HCT116 (cell line): ENCODE measurements at regions not wholly inside any gene's neighbourhood (a gene's known extent, or its start where the extent isn't known, plus 50 kb on each side); places are given as distances from the start of the nearest gene placed in this dataset.

ENCODE experiments used
- ATAC-seq: fragments of 200-7000 bp; cut with Tn5 transposase; 2 replicates; pipeline ENCODE4 v1.9.1; 2020; ENCODE audit warnings: mild to moderate bottlenecking, moderate library complexity
- BruUV-seq: library from RNA; stranded (reverse); fragments of 400-500 nt; replicated peaks from 2 replicates; lab custom pipeline; 2021; lab: Mats Ljungman, UMichigan
- CTCF ChIA-PET: fragments of 300-600 bp; sonication (Branson Sonifier 250); formaldehyde crosslinking; loops from one replicate; lab custom pipeline; 2021; ENCODE audit warnings: antibody characterized with exemption; lab: Charles Lee
- POLR2A ChIA-PET: fragments of 300-600, 350-600 bp; sonication (Branson Sonifier 250); formaldehyde crosslinking; loops from one replicate; lab custom pipeline; 2021; ENCODE audit warnings: antibody characterized with exemption; lab: Charles Lee
- RAD21 ChIA-PET, 2 experiments: fragments of 300-600 bp; sonication (Branson Sonifier 250); formaldehyde crosslinking; loops; one replicate each; lab custom pipeline; 2023; ENCODE audit warnings: low total read pairs in 2 of 2; ENCODE audit not compliant: uncharacterized antibody in 2 of 2, unreplicated experiment in 2 of 2, low non-redundant PET in 1 of 2; lab: Charles Lee
- DNase-seq: peaks from one replicate; pipeline ENCODE4 v3.0.0-alpha.2; 2010; ENCODE audit warnings: low read depth, low spot score
- H2AFZ ChIP-seq: fragments of 200-600 bp; shearing (Covaris generic), sonication (generic); 2 replicates; pipeline ENCODE4 v1.6.1; 2017; ENCODE audit warnings: low read depth, mixed run types, mixed read lengths, antibody characterized with exemption, low read length; ENCODE audit not compliant: poor library complexity, severe bottlenecking
- H3K27ac ChIP-seq: 2 replicates; pipeline ENCODE4 v1.5.1; 2012; ENCODE audit warnings: low read depth, low read length
- H3K27me3 ChIP-seq: fragments of 200-600 bp; sonication (generic); 2 replicates; pipeline ENCODE4 v1.6.1; 2016; ENCODE audit warnings: mixed run types, low read length, mixed read lengths; ENCODE audit not compliant: insufficient read depth
- H3K36me3 ChIP-seq, 2 experiments: fragments of 200-500 bp in 1 of 2; fragments of 200-600 bp in 1 of 2; sonication (Bioruptor generic) in 1 of 2; sonication (generic) in 1 of 2; 2 replicates each; pipeline versions ENCODE4 v1.5.1 to v1.6.1; 2014 to 2016; ENCODE audit warnings: low read length in 2 of 2, inconsistent platforms in 1 of 2, mixed read lengths in 1 of 2, mixed run types in 1 of 2; ENCODE audit not compliant: insufficient read depth in 2 of 2, control insufficient read depth in 1 of 2
- H3K4me1 ChIP-seq, 2 experiments: fragments of 200-600 bp in 1 of 2; sonication (generic) in 1 of 2; 2 replicates each; pipeline versions ENCODE4 v1.5.1 to v1.6.1; 2012 to 2017; ENCODE audit warnings: low read length in 2 of 2, inconsistent platforms in 1 of 2, mild to moderate bottlenecking in 1 of 2, mixed read lengths in 1 of 2, mixed run types in 1 of 2, moderate library complexity in 1 of 2; ENCODE audit not compliant: insufficient read depth in 2 of 2, control insufficient read depth in 1 of 2
- H3K4me2 ChIP-seq: fragments of 200-600 bp; sonication (generic); 2 replicates; pipeline ENCODE4 v1.6.1; 2017; ENCODE audit warnings: mixed run types, low read length, mixed read lengths
- H3K4me3 ChIP-seq, 2 experiments: fragments of 200-600 bp in 1 of 2; sonication (generic) in 1 of 2; replicated peaks in 1 of 2; 2 replicates each; pipeline ENCODE4 v1.5.1; 2011 to 2016; ENCODE audit warnings: low read length in 2 of 2, control low read depth in 1 of 2, low read depth in 1 of 2, mild to moderate bottlenecking in 1 of 2, mixed read lengths in 1 of 2, mixed run types in 1 of 2
- H3K79me2 ChIP-seq: fragments of 200-600 bp; sonication (generic); 2 replicates; pipeline ENCODE4 v1.6.1; 2017; ENCODE audit warnings: mild to moderate bottlenecking, mixed run types, low read length, moderate library complexity, mixed read lengths; ENCODE audit not compliant: insufficient read depth
- H3K9ac ChIP-seq: fragments of 200-600 bp; sonication (generic); 2 replicates; pipeline ENCODE4 v1.6.1; 2016; ENCODE audit warnings: low read length, mixed read lengths
- H3K9me2 ChIP-seq: fragments of 200-600 bp; sonication (generic), shearing (Covaris generic); 2 replicates; pipeline ENCODE4 v1.6.1; 2017; ENCODE audit warnings: mixed run types, mild to moderate bottlenecking, moderate library complexity; ENCODE audit not compliant: insufficient read depth
- H3K9me3 ChIP-seq, 2 experiments: fragments of 200-500 bp in 1 of 2; fragments of 200-600 bp in 1 of 2; sonication (Bioruptor generic) in 1 of 2; sonication (generic) in 1 of 2; 2 replicates each; pipeline ENCODE4 v1.6.1; 2014 to 2017; ENCODE audit warnings: low read length in 2 of 2, mixed read lengths in 2 of 2, inconsistent platforms in 1 of 2, low read depth in 1 of 2, mild to moderate bottlenecking in 1 of 2, mixed run types in 1 of 2, moderate library complexity in 1 of 2; ENCODE audit not compliant: control insufficient read depth in 1 of 2, insufficient read depth in 1 of 2
- H4K20me1 ChIP-seq: fragments of 200-600 bp; sonication (generic), shearing (Covaris generic); 2 replicates; pipeline ENCODE4 v1.6.1; 2017; ENCODE audit warnings: mixed run types, mild to moderate bottlenecking, moderate library complexity; ENCODE audit not compliant: insufficient read depth
- EGR1 ChIP-seq: IDR thresholded peaks from 2 replicates; pipeline ENCODE4 v1.6.1; 2012; ENCODE audit warnings: low read depth
- EZH2 ChIP-seq: fragments of 200-600 bp; sonication (generic); IDR thresholded peaks from 2 replicates; pipeline ENCODE4 v1.6.1; 2017; ENCODE audit warnings: antibody characterized with exemption, mixed run types
- EZH2phosphoT487 ChIP-seq: fragments of 200-600 bp; IDR thresholded peaks from 2 replicates; pipeline ENCODE4 v1.6.1; 2018; ENCODE audit warnings: antibody characterized with exemption, borderline replicate concordance
- FOSL1 ChIP-seq: IDR thresholded peaks from 2 replicates; pipeline ENCODE4 v1.6.1; 2012; ENCODE audit warnings: low read depth
- SIN3A ChIP-seq: IDR thresholded peaks from 2 replicates; pipeline ENCODE4 v1.6.1; 2012; ENCODE audit warnings: low read depth
- SP1 ChIP-seq: IDR thresholded peaks from 2 replicates; pipeline ENCODE4 v1.6.1; 2012; ENCODE audit warnings: low read depth
- TCF7L2 ChIP-seq: IDR thresholded peaks from 2 replicates; pipeline ENCODE4 v1.7.0; 2011; ENCODE audit warnings: borderline replicate concordance, inconsistent platforms; ENCODE audit not compliant: insufficient read depth, insufficient read length; ENCODE audit errors: extremely low read depth
- ZFX ChIP-seq: fragments of 450-650 bp; IDR thresholded peaks from 2 replicates; pipeline ENCODE4 v1.6.1; 2017
- ZNF274 ChIP-seq: fragments of 200-500 bp; sonication (Bioruptor generic); IDR thresholded peaks from 2 replicates; pipeline ENCODE4 v1.6.1; 2014; ENCODE audit warnings: mild to moderate bottlenecking, low read depth, low read length, inconsistent platforms
- intact Hi-C: fragments of 100-400 bp; cut with micrococcal nuclease; formaldehyde crosslinking; loops from 2 replicates; pipeline ENCODE4 v1.10.0; 2022
- TF ChIP-seq, protein P1 (sequence below): IDR thresholded peaks from 2 replicates; pipeline ENCODE4 v1.6.1; 2012
- TF ChIP-seq, protein P2 (sequence below): IDR thresholded peaks from 2 replicates; pipeline ENCODE4 v1.6.1; 2012
- TF ChIP-seq, protein P3 (sequence below): IDR thresholded peaks from 2 replicates; pipeline ENCODE4 v1.6.1; 2011; ENCODE audit warnings: mild to moderate bottlenecking, low read length, moderate library complexity; ENCODE audit not compliant: insufficient replicate concordance; ENCODE audit errors: extremely low read depth

DNA sequence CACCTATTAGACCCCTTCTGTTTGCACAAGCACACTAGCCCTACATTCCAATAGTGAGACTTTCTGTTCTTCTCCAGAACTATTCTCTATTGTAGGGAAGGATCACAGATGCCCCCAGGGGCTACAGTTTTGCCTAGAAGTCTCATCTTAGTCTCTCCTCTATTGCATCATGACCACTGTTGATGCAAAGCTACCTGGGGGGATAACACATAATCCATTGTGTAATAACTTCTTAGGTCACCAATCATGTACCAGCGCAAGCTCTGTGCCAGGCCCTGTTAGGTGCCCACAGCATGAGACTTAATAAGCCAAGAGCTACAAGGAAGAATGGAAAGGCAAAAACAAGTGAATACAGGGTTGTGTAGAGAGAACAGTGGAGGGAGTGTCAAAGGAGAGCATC lies 98.1 kb upstream of the TNFAIP3 start:
- Histone ChIP-seq H3K27me3 (no peaks in the 10 kb centered on the region), H3K4me3 (no peak overlapping the region), H2AFZ (no peak overlapping the region), H3K36me3 (no peaks in the 10 kb centered on the region), H3K9me3 (no peaks in the 10 kb centered on the region), H3K9me2 (no peaks in the 10 kb centered on the region), H3K4me1 (no peaks in the 10 kb centered on the region; a peak in 1 of 4 replicates), H3K9ac (no peak overlapping the region), H3K4me2 (no peak overlapping the region), H4K20me1 (no peaks in the 10 kb centered on the region), H3K27ac (no peak overlapping the region), H3K79me2 (no peaks in the 10 kb centered on the region)
- BruUV-seq, result no TSS peak
- no peak for TF ChIP-seq SP1
- no peak for TF ChIP-seq FOSL1
- TF ChIP-seq, protein P1, sequence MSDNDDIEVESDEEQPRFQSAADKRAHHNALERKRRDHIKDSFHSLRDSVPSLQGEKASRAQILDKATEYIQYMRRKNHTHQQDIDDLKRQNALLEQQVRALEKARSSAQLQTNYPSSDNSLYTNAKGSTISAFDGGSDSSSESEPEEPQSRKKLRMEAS, result no peak
- TF ChIP-seq ZFX, result no peak
- no peak for TF ChIP-seq SIN3A
- TF ChIP-seq, protein P2, sequence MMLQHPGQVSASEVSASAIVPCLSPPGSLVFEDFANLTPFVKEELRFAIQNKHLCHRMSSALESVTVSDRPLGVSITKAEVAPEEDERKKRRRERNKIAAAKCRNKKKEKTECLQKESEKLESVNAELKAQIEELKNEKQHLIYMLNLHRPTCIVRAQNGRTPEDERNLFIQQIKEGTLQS, result no peak
- POLR2A ChIA-PET, result no interaction called here
- ATAC-seq (no peak), DNase-seq (no peak)
- intact Hi-C loops, result no loop called here
- RAD21 ChIA-PET, result no interaction called here
- CTCF ChIA-PET, result no interaction called here

DNA sequence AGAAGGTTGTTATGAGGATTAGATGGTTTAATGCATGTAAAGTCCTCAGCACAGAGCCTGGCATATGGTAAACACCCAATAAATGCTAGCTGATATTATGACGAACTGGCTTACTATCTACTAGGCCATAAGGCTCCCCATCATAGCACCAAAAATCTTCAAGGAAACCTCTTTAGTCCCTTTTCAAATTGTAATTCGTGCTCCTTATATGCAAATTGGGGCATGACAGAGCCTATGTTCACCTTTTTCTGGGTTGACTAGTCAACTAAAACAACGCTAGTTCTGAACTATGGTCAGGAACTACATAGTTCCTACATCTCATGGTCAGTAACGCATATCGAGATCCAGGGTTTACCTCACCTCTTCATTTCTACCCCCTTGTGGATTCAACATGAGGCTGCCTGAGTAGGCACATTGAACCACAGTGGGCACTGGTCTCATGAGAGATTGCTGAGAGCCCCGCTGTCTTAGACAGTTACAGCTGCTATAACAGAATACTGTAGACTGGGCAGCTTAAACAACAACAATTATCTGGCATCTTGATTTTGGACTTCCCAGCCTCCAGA lies 97.2 kb upstream of the TNFAIP3 start:
- no peak overlapping the region for H3K27ac ChIP-seq
- no peak overlapping the region for H2AFZ ChIP-seq
- no peak overlapping the region for H3K9ac ChIP-seq
- H3K27me3 ChIP-seq, result no peaks in the 10 kb centered on the region
- POLR2A ChIA-PET, result no interaction called here
- no TSS peak for BruUV-seq
- no peaks in the 10 kb centered on the region for H3K36me3 ChIP-seq
- RAD21 ChIA-PET, result no interaction called here
- H4K20me1 ChIP-seq, result no peaks in the 10 kb centered on the region
- H3K79me2 ChIP-seq, result no peaks in the 10 kb centered on the region
- CTCF ChIA-PET, result no interaction called here
- DNase-seq (no peak), ATAC-seq (no peak)
- TF ChIP-seq EZH2 (no peak), EZH2phosphoT487 (no peak), EGR1 (no peak), SP1 (no peak), TCF7L2 (no peak), ZNF274 (no peak)
- TF ChIP-seq, protein P3, sequence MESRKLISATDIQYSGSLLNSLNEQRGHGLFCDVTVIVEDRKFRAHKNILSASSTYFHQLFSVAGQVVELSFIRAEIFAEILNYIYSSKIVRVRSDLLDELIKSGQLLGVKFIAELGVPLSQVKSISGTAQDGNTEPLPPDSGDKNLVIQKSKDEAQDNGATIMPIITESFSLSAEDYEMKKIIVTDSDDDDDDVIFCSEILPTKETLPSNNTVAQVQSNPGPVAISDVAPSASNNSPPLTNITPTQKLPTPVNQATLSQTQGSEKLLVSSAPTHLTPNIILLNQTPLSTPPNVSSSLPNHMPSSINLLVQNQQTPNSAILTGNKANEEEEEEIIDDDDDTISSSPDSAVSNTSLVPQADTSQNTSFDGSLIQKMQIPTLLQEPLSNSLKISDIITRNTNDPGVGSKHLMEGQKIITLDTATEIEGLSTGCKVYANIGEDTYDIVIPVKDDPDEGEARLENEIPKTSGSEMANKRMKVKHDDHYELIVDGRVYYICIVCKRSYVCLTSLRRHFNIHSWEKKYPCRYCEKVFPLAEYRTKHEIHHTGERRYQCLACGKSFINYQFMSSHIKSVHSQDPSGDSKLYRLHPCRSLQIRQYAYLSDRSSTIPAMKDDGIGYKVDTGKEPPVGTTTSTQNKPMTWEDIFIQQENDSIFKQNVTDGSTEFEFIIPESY, result no peak
- intact Hi-C loops, result no loop called here
- H3K9me3 ChIP-seq, result no peaks in the 10 kb centered on the region
- no peak overlapping the region for H3K4me3 ChIP-seq
- H3K4me1 ChIP-seq, result no peaks in the 10 kb centered on the region; a peak in 1 of 4 replicates
- no peak overlapping the region for H3K4me2 ChIP-seq
- H3K9me2 ChIP-seq, result no peaks in the 10 kb centered on the region
